ENCODE measurements at regions not wholly inside any gene's neighbourhood (a gene's known extent, or its start where the extent isn't known, plus 50 kb on each side); places are given as distances from the start of the nearest gene placed in this dataset.
A peak's percentile ranks its signal among the peaks of the same experiment; 100 is the strongest.
"Not testable (repeated sequence)": the region's sequence is repeated elsewhere in the genome, so short reads cannot be mapped to it uniquely, and the experiment has no call there.

DNA sequence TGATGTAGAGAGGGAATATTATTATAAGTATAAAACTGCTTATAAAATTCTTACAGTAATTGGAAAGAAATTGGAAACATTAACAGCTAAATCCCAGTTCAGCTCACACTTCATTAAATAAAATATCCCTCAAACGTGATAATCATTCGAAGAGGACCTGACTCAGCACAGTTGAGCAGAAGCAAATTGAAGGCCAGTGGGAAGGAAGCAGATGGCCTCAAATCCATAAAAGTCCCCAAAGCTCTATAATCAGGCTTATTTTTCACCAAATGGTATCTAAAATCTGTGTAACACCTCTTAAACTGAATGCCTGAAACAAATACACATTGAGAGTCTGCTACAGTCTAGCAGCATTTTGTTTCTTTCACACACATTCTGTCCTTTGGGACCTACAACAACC, 106.8 kb downstream of the TENT5C start:
- POLR2A ChIA-PET, result no interaction called here
- DNase-seq, result no peak
- Mint-ChIP-seq H3K27me3 (peaks cover 6% of the 10 kb centered on the region), H3K9me3 (peaks cover 13% of the 10 kb centered on the region), H3K4me1 (no peaks in the 10 kb centered on the region), H3K4me3 (no peak overlapping the region), H3K27ac (no peak overlapping the region), H3K36me3 (ENCODE audit: low read depth) (no peaks in the 10 kb centered on the region)
- CTCF ChIA-PET, result no interaction called here

- Mint-ChIP-seq H3K27ac (no peak overlapping the region), H3K36me3 (ENCODE audit: low read depth) (peaks cover 7% of the 10 kb centered on the region), H3K4me3 (no peak overlapping the region), H3K9me3 (peaks cover 22% of the 10 kb centered on the region), H3K4me1 (peaks cover 6% of the 10 kb centered on the region), H3K27me3 (peaks cover 6% of the 10 kb centered on the region)
- POLR2A ChIA-PET, result no interaction called here
- no peak for DNase-seq
- CTCF ChIA-PET, result no interaction called here
Measured at GRCh38 chr1:117714546-117714945, 108.7 kb downstream of the TENT5C start.

GRCh38 chr1:117716030-117716429, 110.2 kb downstream of the TENT5C start:
- POLR2A ChIA-PET; H3K4me1 Mint-ChIP-seq; H3K27me3 Mint-ChIP-seq; H3K4me3 Mint-ChIP-seq; H3K27ac Mint-ChIP-seq; DNase-seq; H3K36me3 Mint-ChIP-seq (ENCODE audit: low read depth); CTCF ChIA-PET: not testable (repeated sequence)
- H3K9me3 Mint-ChIP-seq, result peaks cover 27% of the 10 kb centered on the region

DNA sequence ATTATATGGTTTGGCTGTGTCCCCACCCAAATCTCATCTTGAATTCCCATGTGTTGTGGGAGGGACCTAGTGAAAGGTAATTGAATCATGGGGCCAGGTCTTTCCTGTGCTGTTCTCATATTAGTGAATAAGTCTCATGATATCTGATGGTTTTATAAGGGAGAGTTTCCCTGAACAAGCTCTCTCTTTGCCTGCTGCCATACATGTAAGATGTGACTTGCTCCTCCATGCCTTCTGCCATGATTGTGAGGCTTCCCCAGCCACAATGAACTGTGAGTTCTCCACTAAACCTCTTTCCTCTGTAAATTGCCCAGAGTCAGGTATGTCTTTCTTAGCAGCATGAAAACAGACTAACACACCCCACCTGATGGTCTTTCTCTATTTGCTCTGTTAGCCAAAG, 112.1 kb downstream of the TENT5C start:
- H3K4me3 Mint-ChIP-seq; POLR2A ChIA-PET; H3K4me1 Mint-ChIP-seq; H3K36me3 Mint-ChIP-seq (ENCODE audit: low read depth); H3K27me3 Mint-ChIP-seq; DNase-seq; CTCF ChIA-PET; H3K27ac Mint-ChIP-seq: not testable (repeated sequence)
- peaks cover 27% of the 10 kb centered on the region for H3K9me3 Mint-ChIP-seq

- CTCF ChIA-PET; H3K27me3 Mint-ChIP-seq; H3K4me1 Mint-ChIP-seq; DNase-seq; H3K36me3 Mint-ChIP-seq (ENCODE audit: low read depth); POLR2A ChIA-PET; H3K27ac Mint-ChIP-seq; H3K4me3 Mint-ChIP-seq: not testable (repeated sequence)
- H3K9me3 Mint-ChIP-seq, result peaks cover 27% of the 10 kb centered on the region
Measured at GRCh38 chr1:117718596-117718995, 112.7 kb downstream of the TENT5C start.

DNA sequence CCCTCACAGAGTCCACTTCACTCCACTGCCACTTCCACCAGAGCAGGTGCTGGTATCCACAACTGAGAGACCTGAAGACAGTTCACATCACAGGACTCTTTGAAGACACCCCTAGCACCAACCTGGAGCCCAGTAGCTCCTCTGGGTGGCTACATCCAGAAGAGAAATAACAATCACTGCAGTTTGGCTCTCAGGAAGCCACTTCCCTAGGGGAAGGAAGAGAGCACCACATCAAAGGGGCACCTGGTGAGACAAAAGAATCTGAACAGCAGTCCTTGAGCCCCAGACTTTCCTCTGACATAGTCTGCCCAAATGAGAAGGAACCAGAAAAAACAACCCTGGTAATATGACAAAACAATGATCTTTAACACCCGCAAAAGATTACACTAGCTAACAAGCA, 113.2 kb downstream of the TENT5C start:
- peaks cover 8% of the 10 kb centered on the region for H3K27me3 Mint-ChIP-seq
- peaks cover 27% of the 10 kb centered on the region for H3K9me3 Mint-ChIP-seq
- H3K4me3 Mint-ChIP-seq, result no peak overlapping the region
- no peak overlapping the region for H3K27ac Mint-ChIP-seq
- DNase-seq, result no peak
- POLR2A ChIA-PET, result no interaction called here
- CTCF ChIA-PET, result interaction anchor here (1.5 to 2.1 kb wide), 2 partner anchors 36 to 39 kb away, joined by 3 to 7 read pairs; no protein-coding TSS in a partner anchor
- H3K4me1 Mint-ChIP-seq, result peaks cover 6% of the 10 kb centered on the region
- peaks cover 7% of the 10 kb centered on the region for H3K36me3 Mint-ChIP-seq (ENCODE audit: low read depth)

- CTCF ChIA-PET, result interaction anchor here (1.0 to 1.2 kb wide), 2 partner anchors 11 to 219 kb away, joined by 4 to 6 read pairs; no protein-coding TSS in a partner anchor
- Mint-ChIP-seq H3K9me3 (peaks cover 16% of the 10 kb centered on the region), H3K36me3 (ENCODE audit: low read depth) (peaks cover 8% of the 10 kb centered on the region), H3K27ac (no peak overlapping the region), H3K27me3 (peaks cover 9% of the 10 kb centered on the region), H3K4me3 (no peak overlapping the region), H3K4me1 (peaks cover 10% of the 10 kb centered on the region)
- POLR2A ChIA-PET, result interaction anchor here (1.0 to 1.4 kb wide), 2 partner anchors 8 to 75 kb away, joined by 3 to 5 read pairs; no protein-coding TSS in a partner anchor
- DNase-seq, result no peak
Measured at GRCh38 chr1:117732065-117732797, 126.4 kb downstream of the TENT5C start.

GRCh38 chr1:117732956-117733355, 127.1 kb downstream of the TENT5C start:
- Mint-ChIP-seq H3K27ac (no peak overlapping the region), H3K4me3 (no peak overlapping the region), H3K4me1 (peaks cover 10% of the 10 kb centered on the region), H3K27me3 (peaks cover 3% of the 10 kb centered on the region), H3K36me3 (ENCODE audit: low read depth) (peaks cover under 1% of the 10 kb centered on the region), H3K9me3 (peaks cover 9% of the 10 kb centered on the region)
- ChIA-PET POLR2A (interaction anchor here (1.0 to 1.4 kb wide), 2 partner anchors 8 to 76 kb away, joined by 3 to 5 read pairs; no protein-coding TSS in a partner anchor), CTCF (interaction anchor here (1.0 kb wide), 1 partner anchor 10 kb away, joined by 4 read pairs; no protein-coding TSS in a partner anchor)
- no peak for DNase-seq

GRCh38 chr1:117734403-117734802, 128.6 kb downstream of the TENT5C start:
- Mint-ChIP-seq H3K9me3 (no peaks in the 10 kb centered on the region), H3K36me3 (ENCODE audit: low read depth) (no peaks in the 10 kb centered on the region), H3K4me3 (no peak overlapping the region), H3K27ac (peak overlapping the region; percentile 16), H3K4me1 (peaks cover 10% of the 10 kb centered on the region), H3K27me3 (no peaks in the 10 kb centered on the region)
- DNase-seq, result no peak
- CTCF ChIA-PET, result interaction anchor here (1.0 kb wide), 1 partner anchor 20 kb away, joined by 7 read pairs; no protein-coding TSS in a partner anchor
- POLR2A ChIA-PET, result no interaction called here

GRCh38 chr1:117735045-117735992, 129.5 kb downstream of the TENT5C start:
- no peaks in the 10 kb centered on the region for H3K27me3 Mint-ChIP-seq
- no peaks in the 10 kb centered on the region for H3K36me3 Mint-ChIP-seq (ENCODE audit: low read depth)
- DNase-seq, result peak; percentile 52
- peak overlapping the region; percentile 72 for H3K4me3 Mint-ChIP-seq
- H3K4me1 Mint-ChIP-seq, result peaks cover 10% of the 10 kb centered on the region
- H3K9me3 Mint-ChIP-seq, result no peaks in the 10 kb centered on the region
- H3K27ac Mint-ChIP-seq, result peak overlapping the region; percentile 76
- CTCF ChIA-PET, result interaction anchor here (1.0 to 2.1 kb wide), 4 partner anchors 19 to 200 kb away, joined by 6 to 12 read pairs (median 7); no protein-coding TSS in a partner anchor
- POLR2A ChIA-PET, result no interaction called here

DNA sequence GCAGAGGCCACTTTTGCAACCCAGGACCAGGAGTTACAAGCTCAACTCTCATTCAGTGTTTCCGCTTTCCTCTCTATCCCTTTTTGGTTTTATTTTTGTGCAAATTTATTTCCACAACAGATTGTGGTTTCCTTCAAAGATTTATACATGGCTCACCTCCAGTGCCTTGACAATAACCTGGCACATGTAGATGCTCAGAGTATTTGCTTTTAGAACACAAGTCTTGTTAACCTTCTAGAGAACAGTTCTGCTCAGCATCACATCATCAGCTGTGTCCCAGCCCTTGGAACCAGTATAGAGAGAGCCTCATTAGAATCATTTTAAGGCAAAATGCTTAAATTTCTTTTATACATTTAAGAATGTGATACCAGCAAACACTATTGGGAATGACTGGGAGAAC, 133.7 kb downstream of the TENT5C start:
- no peak for DNase-seq
- H3K27me3 Mint-ChIP-seq, result peaks cover 10% of the 10 kb centered on the region
- no peaks in the 10 kb centered on the region for H3K36me3 Mint-ChIP-seq (ENCODE audit: low read depth)
- POLR2A ChIA-PET, result no interaction called here
- no peak overlapping the region for H3K27ac Mint-ChIP-seq
- H3K4me1 Mint-ChIP-seq, result peaks cover 9% of the 10 kb centered on the region
- H3K4me3 Mint-ChIP-seq, result no peak overlapping the region
- H3K9me3 Mint-ChIP-seq, result no peaks in the 10 kb centered on the region
- CTCF ChIA-PET, result interaction anchor here (2.6 kb wide), 1 partner anchor 15 kb away, joined by 18 read pairs; no protein-coding TSS in a partner anchor

GRCh38 chr1:117740496-117740895, 134.6 kb downstream of the TENT5C start:
- Mint-ChIP-seq H3K27me3 (peaks cover 10% of the 10 kb centered on the region), H3K36me3 (ENCODE audit: low read depth) (no peaks in the 10 kb centered on the region), H3K4me1 (peaks cover 1% of the 10 kb centered on the region), H3K9me3 (no peaks in the 10 kb centered on the region), H3K27ac (no peak overlapping the region), H3K4me3 (no peak overlapping the region)
- DNase-seq, result no peak
- ChIA-PET CTCF (interaction anchor here (1.3 to 2.6 kb wide), 2 partner anchors 14 to 19 kb away, joined by 4 to 18 read pairs; no protein-coding TSS in a partner anchor), POLR2A (interaction anchor here (1.2 kb wide), 1 partner anchor 8 kb away, joined by 5 read pairs; no protein-coding TSS in a partner anchor)

DNA sequence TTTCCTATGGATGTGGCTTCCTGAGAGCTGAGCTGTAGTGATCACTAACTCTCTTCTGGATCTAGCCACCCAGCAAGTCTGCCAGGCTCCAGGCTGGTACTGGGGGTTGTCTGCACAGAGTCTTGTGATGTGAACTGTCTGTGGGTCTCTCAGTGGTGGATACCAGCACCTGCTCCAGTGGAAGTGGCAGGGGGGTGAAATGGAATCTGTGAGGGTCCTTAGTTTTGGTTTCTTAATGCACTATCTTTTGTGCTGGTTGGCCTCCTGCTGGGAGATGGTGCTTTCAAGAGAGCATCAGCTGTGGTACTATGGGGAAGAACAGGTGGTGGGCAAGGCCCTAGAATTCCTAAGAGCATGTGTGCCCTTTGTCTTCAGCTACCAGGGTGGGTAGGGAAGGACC, 140.7 kb downstream of the TENT5C start:
- H3K36me3 Mint-ChIP-seq (ENCODE audit: low read depth); POLR2A ChIA-PET: not testable (repeated sequence)

More for the DNA sequence above, 140.7 kb downstream of the TENT5C start:
- not testable (repeated sequence) for DNase-seq, H3K9me3 Mint-ChIP-seq, H3K4me3 Mint-ChIP-seq, H3K27ac Mint-ChIP-seq, H3K4me1 Mint-ChIP-seq
- CTCF ChIA-PET, result interaction anchor here (3.9 kb wide), 1 partner anchor 12 kb away, joined by 17 read pairs; no protein-coding TSS in a partner anchor
- H3K27me3 Mint-ChIP-seq, result peaks cover 23% of the 10 kb centered on the region
